ENCODE measurements at regions not wholly inside any gene's neighbourhood (a gene's known extent, or its start where the extent isn't known, plus 50 kb on each side); places are given as distances from the start of the nearest gene placed in this dataset.
"Not testable (repeated sequence)": the region's sequence is repeated elsewhere in the genome, so short reads cannot be mapped to it uniquely, and the experiment has no call there.

GRCh38 chr1:224003896-224004295, 110.0 kb upstream of the FBXO28 start:
- not testable (repeated sequence) for H3K4me1 ChIP-seq (ENCODE audit: control insufficient read depth, insufficient read depth, low read depth, low read length); H2AK5ac ChIP-seq (ENCODE audit: low read length, severe bottlenecking); DNase-seq; H2AFZ ChIP-seq (ENCODE audit: low read depth, low read length); H2BK12ac ChIP-seq (ENCODE audit: low read length in 2 of 2); H2BK120ac ChIP-seq (ENCODE audit: low read depth, low read length); H2BK15ac ChIP-seq (ENCODE audit: low read depth, poor library complexity, severe bottlenecking); H3K27me3 ChIP-seq (ENCODE audit: control insufficient read depth in 1 of 2, insufficient read depth in 1 of 2, low read length in 2 of 2); H3K4me2 ChIP-seq (ENCODE audit: low read length, poor library complexity, severe bottlenecking); H4K91ac ChIP-seq (ENCODE audit: low read length); H3K9me3 ChIP-seq (ENCODE audit: control insufficient read depth, low read length); H3K9ac ChIP-seq (ENCODE audit: low read length); H3K79me1 ChIP-seq (replicated peaks; ENCODE audit: low read length, poor library complexity, severe bottlenecking); H3K14ac ChIP-seq (ENCODE audit: low read length in 2 of 2); H2BK5ac ChIP-seq (ENCODE audit: low read depth, low read length, poor library complexity, severe bottlenecking); H3K18ac ChIP-seq (ENCODE audit: low read depth in 1 of 2, low read length in 2 of 2); H3K4ac ChIP-seq (ENCODE audit: low read depth in 1 of 2, low read length in 2 of 2); H3K27ac ChIP-seq (ENCODE audit: low read length, poor library complexity, severe bottlenecking); H3K23ac ChIP-seq (ENCODE audit: low read length in 2 of 2); H3K4me3 ChIP-seq (ENCODE audit: insufficient read depth in 1 of 2, low read depth in 1 of 2, low read length in 2 of 2); H4K8ac ChIP-seq (ENCODE audit: low read length)
- H3K36me3 ChIP-seq (ENCODE audit: control insufficient read depth in 1 of 2, insufficient read depth in 2 of 2, low read depth in 1 of 2, low read length in 2 of 2), result peaks cover 0 to 18% of the 10 kb centered on the region in 2 experiments
- whole genome bisulfite sequencing, result no CpG with 5 or more reads among the region's 1 CpG

GRCh38 chr1:224001757-224002156, 112.2 kb upstream of the FBXO28 start:
- not testable (repeated sequence) for H3K27ac ChIP-seq (ENCODE audit: low read length, poor library complexity, severe bottlenecking); H3K14ac ChIP-seq (ENCODE audit: low read length in 2 of 2); H3K9me3 ChIP-seq (ENCODE audit: control insufficient read depth, low read length); H2BK5ac ChIP-seq (ENCODE audit: low read depth, low read length, poor library complexity, severe bottlenecking); H3K36me3 ChIP-seq (ENCODE audit: control insufficient read depth in 1 of 2, insufficient read depth in 2 of 2, low read depth in 1 of 2, low read length in 2 of 2); H3K79me1 ChIP-seq (replicated peaks; ENCODE audit: low read length, poor library complexity, severe bottlenecking); H2BK15ac ChIP-seq (ENCODE audit: low read depth, poor library complexity, severe bottlenecking); DNase-seq; H3K27me3 ChIP-seq (ENCODE audit: control insufficient read depth in 1 of 2, insufficient read depth in 1 of 2, low read length in 2 of 2); H2AFZ ChIP-seq (ENCODE audit: low read depth, low read length); H3K4me1 ChIP-seq (ENCODE audit: control insufficient read depth, insufficient read depth, low read depth, low read length); H2BK120ac ChIP-seq (ENCODE audit: low read depth, low read length); H3K18ac ChIP-seq (ENCODE audit: low read depth in 1 of 2, low read length in 2 of 2); H3K4me3 ChIP-seq (ENCODE audit: insufficient read depth in 1 of 2, low read depth in 1 of 2, low read length in 2 of 2); H4K91ac ChIP-seq (ENCODE audit: low read length); H4K8ac ChIP-seq (ENCODE audit: low read length); H3K9ac ChIP-seq (ENCODE audit: low read length); H3K23ac ChIP-seq (ENCODE audit: low read length in 2 of 2); H2BK12ac ChIP-seq (ENCODE audit: low read length in 2 of 2); H3K4ac ChIP-seq (ENCODE audit: low read depth in 1 of 2, low read length in 2 of 2); H2AK5ac ChIP-seq (ENCODE audit: low read length, severe bottlenecking); H3K4me2 ChIP-seq (ENCODE audit: low read length, poor library complexity, severe bottlenecking)
- no CpG with 5 or more reads among the region's 2 CpGs for WGBS

- H3K4me2 ChIP-seq (ENCODE audit: low read length, poor library complexity, severe bottlenecking); H3K14ac ChIP-seq (ENCODE audit: low read length in 2 of 2); H3K9me3 ChIP-seq (ENCODE audit: control insufficient read depth, low read length); H4K91ac ChIP-seq (ENCODE audit: low read length); H3K36me3 ChIP-seq (ENCODE audit: control insufficient read depth in 1 of 2, insufficient read depth in 2 of 2, low read depth in 1 of 2, low read length in 2 of 2); DNase-seq; H2BK120ac ChIP-seq (ENCODE audit: low read depth, low read length); H4K8ac ChIP-seq (ENCODE audit: low read length); H3K4ac ChIP-seq (ENCODE audit: low read depth in 1 of 2, low read length in 2 of 2); H2BK12ac ChIP-seq (ENCODE audit: low read length in 2 of 2); H2AK5ac ChIP-seq (ENCODE audit: low read length, severe bottlenecking); H3K9ac ChIP-seq (ENCODE audit: low read length); H3K27me3 ChIP-seq (ENCODE audit: control insufficient read depth in 1 of 2, insufficient read depth in 1 of 2, low read length in 2 of 2); H3K4me3 ChIP-seq (ENCODE audit: insufficient read depth in 1 of 2, low read depth in 1 of 2, low read length in 2 of 2); H2AFZ ChIP-seq (ENCODE audit: low read depth, low read length); H3K23ac ChIP-seq (ENCODE audit: low read length in 2 of 2); H3K79me1 ChIP-seq (replicated peaks; ENCODE audit: low read length, poor library complexity, severe bottlenecking); H2BK5ac ChIP-seq (ENCODE audit: low read depth, low read length, poor library complexity, severe bottlenecking); H3K18ac ChIP-seq (ENCODE audit: low read depth in 1 of 2, low read length in 2 of 2); H2BK15ac ChIP-seq (ENCODE audit: low read depth, poor library complexity, severe bottlenecking); H3K4me1 ChIP-seq (ENCODE audit: control insufficient read depth, insufficient read depth, low read depth, low read length); H3K27ac ChIP-seq (ENCODE audit: low read length, poor library complexity, severe bottlenecking): not testable (repeated sequence)
- whole genome bisulfite sequencing, result 97% methylated on average over 3 of the region's 4 CpGs
Observed at GRCh38 chr1:223999761-224000160, 114.2 kb upstream of the FBXO28 start.

DNA sequence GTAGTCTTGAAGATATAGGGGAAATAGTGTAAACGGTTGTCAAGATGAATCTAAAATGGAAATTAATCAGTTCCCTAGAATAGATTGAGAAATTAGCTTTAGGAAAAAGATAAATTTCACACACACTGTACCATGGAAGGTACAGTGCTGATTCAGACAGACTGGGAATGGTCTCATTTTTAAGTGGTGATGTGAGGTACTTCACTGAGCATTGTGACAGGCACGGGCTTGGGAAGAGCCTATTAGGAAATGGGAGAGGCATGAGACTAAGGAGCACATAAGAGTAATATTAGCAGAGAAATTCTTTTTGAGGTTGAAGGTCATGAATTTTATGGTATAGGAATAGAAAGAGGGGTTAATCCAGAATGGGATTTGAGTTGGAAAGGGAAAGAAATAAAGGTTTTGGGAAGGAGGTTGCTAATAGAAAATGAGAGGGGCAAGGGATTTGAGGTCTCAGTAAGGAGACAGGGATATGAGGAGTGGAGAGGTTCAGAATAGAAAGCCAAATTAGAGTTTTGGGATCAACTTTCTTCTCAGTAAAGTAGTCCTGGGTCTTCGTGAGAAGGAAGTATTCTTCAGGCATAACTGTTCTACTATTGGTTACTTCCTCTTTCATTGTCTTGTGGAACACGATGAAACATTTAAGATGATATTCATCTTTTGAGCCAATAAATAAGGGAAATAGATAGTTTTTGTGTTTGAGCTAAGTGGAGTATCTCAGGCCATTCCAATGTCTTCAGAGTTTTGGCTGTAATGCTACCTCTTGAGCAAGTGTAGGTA, 115.0 kb upstream of the FBXO28 start:
- H3K4me1 ChIP-seq (ENCODE audit: control insufficient read depth, insufficient read depth, low read depth, low read length); H2BK15ac ChIP-seq (ENCODE audit: low read depth, poor library complexity, severe bottlenecking); H3K9me3 ChIP-seq (ENCODE audit: control insufficient read depth, low read length); H3K23ac ChIP-seq (ENCODE audit: low read length in 2 of 2); H3K14ac ChIP-seq (ENCODE audit: low read length in 2 of 2); H3K18ac ChIP-seq (ENCODE audit: low read depth in 1 of 2, low read length in 2 of 2); H2BK5ac ChIP-seq (ENCODE audit: low read depth, low read length, poor library complexity, severe bottlenecking); H3K4me3 ChIP-seq (ENCODE audit: insufficient read depth in 1 of 2, low read depth in 1 of 2, low read length in 2 of 2); H2AK5ac ChIP-seq (ENCODE audit: low read length, severe bottlenecking); H2BK120ac ChIP-seq (ENCODE audit: low read depth, low read length); H3K4me2 ChIP-seq (ENCODE audit: low read length, poor library complexity, severe bottlenecking); H2BK12ac ChIP-seq (ENCODE audit: low read length in 2 of 2); H2AFZ ChIP-seq (ENCODE audit: low read depth, low read length); H3K4ac ChIP-seq (ENCODE audit: low read depth in 1 of 2, low read length in 2 of 2); H3K27ac ChIP-seq (ENCODE audit: low read length, poor library complexity, severe bottlenecking); H3K79me1 ChIP-seq (replicated peaks; ENCODE audit: low read length, poor library complexity, severe bottlenecking); H4K91ac ChIP-seq (ENCODE audit: low read length); H4K8ac ChIP-seq (ENCODE audit: low read length); H3K27me3 ChIP-seq (ENCODE audit: control insufficient read depth in 1 of 2, insufficient read depth in 1 of 2, low read length in 2 of 2); H3K36me3 ChIP-seq (ENCODE audit: control insufficient read depth in 1 of 2, insufficient read depth in 2 of 2, low read depth in 1 of 2, low read length in 2 of 2): not testable (repeated sequence)
- WGBS, result 91% methylated on average over 2 of the region's 4 CpGs
- DNase-seq, result peak; percentile 5
- H3K9ac ChIP-seq (ENCODE audit: low read length), result peak overlapping the region; percentile 36

Measured in mesenchymal stem cell (in vitro differentiated cells and primary cell).